GM12865 (cell line): ENCODE measurements at regions not wholly inside any gene's neighbourhood (a gene's known extent, or its start where the extent isn't known, plus 50 kb on each side); places are given as distances from the start of the nearest gene placed in this dataset.
A peak's percentile ranks its signal among the peaks of the same experiment; 100 is the strongest.

Experiments
- DNase-seq: peaks from one replicate; pipeline ENCODE4 v3.0.0; 2010; ENCODE audit warnings: low read depth
- H3K4me3 ChIP-seq: 2 replicates; pipeline ENCODE4 v1.5.1; 2011; ENCODE audit warnings: mild to moderate bottlenecking, low read depth, low read length, control low read depth
- CTCF ChIP-seq: IDR thresholded peaks from 2 replicates; pipeline ENCODE4 v1.5.1; 2011; ENCODE audit warnings: low read length, control low read depth, low read depth, inconsistent platforms; ENCODE audit not compliant: insufficient read depth; ENCODE audit errors: missing control alignments

GRCh38 chr14:22384974-22385526 lies 204.0 kb downstream of the DAD1 start:
- peak overlapping the region; percentile 29 for H3K4me3 ChIP-seq
- peak; percentile 33 for DNase-seq
- TF ChIP-seq CTCF, result no peak

GRCh38 chr14:22384167-22384549 lies 204.9 kb downstream of the DAD1 start:
- H3K4me3 ChIP-seq, result peak overlapping the region; percentile 29
- DNase-seq, result peak; percentile 32
- TF ChIP-seq CTCF, result no peak

GRCh38 chr14:22383515-22384166 lies 205.4 kb downstream of the DAD1 start:
- DNase-seq, result peak; percentile 90
- TF ChIP-seq CTCF, result no peak
- H3K4me3 ChIP-seq, result peak overlapping the region; percentile 29

DNA sequence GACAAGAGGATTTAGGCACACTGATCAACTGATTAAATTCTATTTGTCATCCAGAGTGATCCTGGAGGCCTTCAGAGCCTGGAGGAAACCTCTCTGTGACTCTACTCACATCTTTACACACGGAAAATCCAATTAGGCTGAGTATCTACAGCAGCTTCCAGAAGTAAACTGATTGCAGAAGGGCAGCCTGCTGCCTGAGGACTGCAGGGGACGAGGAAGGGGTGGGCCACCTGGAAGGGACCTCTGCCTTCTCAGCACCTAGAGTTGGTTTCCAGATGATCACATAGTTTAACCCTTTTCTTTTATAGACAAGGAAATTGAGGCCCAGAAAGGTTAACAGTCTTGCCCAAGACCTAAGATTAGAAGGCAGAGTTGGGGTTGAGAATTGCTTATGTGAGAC lies 206.1 kb downstream of the DAD1 start:
- no peak for DNase-seq
- H3K4me3 ChIP-seq, result peak overlapping the region; percentile 29
- no peak for TF ChIP-seq CTCF

GRCh38 chr14:22382395-22382794 lies 206.6 kb downstream of the DAD1 start:
- no peak for TF ChIP-seq CTCF
- no peak for DNase-seq
- H3K4me3 ChIP-seq, result peak overlapping the region; percentile 29

GRCh38 chr14:22381766-22382165 lies 207.3 kb downstream of the DAD1 start:
- DNase-seq, result no peak
- TF ChIP-seq CTCF, result no peak

GRCh38 chr14:22381408-22381760 lies 207.6 kb downstream of the DAD1 start:
- DNase-seq, result no peak
- TF ChIP-seq CTCF, result no peak
- H3K4me3 ChIP-seq, result no peak overlapping the region

More at GRCh38 chr14:22381766-22382165, 207.3 kb downstream of the DAD1 start:
- no peak overlapping the region for H3K4me3 ChIP-seq
